GM12874 (cell line): ENCODE measurements at regions not wholly inside any gene's neighbourhood (a gene's known extent, or its start where the extent isn't known, plus 50 kb on each side); places are given as distances from the start of the nearest gene placed in this dataset.

ENCODE experiments used
- CTCF ChIP-seq: IDR thresholded peaks from 2 replicates; pipeline ENCODE4 v1.5.1; 2011; ENCODE audit warnings: low read depth, mild to moderate bottlenecking, control low read depth, low read length, moderate library complexity; ENCODE audit not compliant: insufficient read depth

GRCh38 chr7:12917801-12918200 lies 230.4 kb downstream of the ARL4A start:
- TF ChIP-seq CTCF = no peak

GRCh38 chr7:12921751-12922345 lies 234.4 kb downstream of the ARL4A start:
- no peak for TF ChIP-seq CTCF

- no peak for TF ChIP-seq CTCF
Observed at GRCh38 chr7:12923971-12924370, 236.5 kb downstream of the ARL4A start.

GRCh38 chr7:12926206-12926605 lies 238.8 kb downstream of the ARL4A start:
- no peak for TF ChIP-seq CTCF

GRCh38 chr7:12927635-12928434 lies 240.4 kb downstream of the ARL4A start:
- TF ChIP-seq CTCF = no peak

- TF ChIP-seq CTCF = no peak
Observed at GRCh38 chr7:12929476-12930140, 242.2 kb downstream of the ARL4A start.

- TF ChIP-seq CTCF = no peak
Observed at GRCh38 chr7:12930534-12930933, 243.1 kb downstream of the ARL4A start.
